ENCODE measurements at regions not wholly inside any gene's neighbourhood (a gene's known extent, or its start where the extent isn't known, plus 50 kb on each side); places are given as distances from the start of the nearest gene placed in this dataset.

GRCh38 chr3:144552346-144553057, 580.9 kb downstream of the DIPK2A start:
- H3K27me3 ChIP-seq (ENCODE audit: insufficient read depth in 3 of 3, low read length in 2 of 3) = no peaks in the 10 kb centered on the region
- H3K9me3 ChIP-seq = no peaks in the 10 kb centered on the region
- no peak for DNase-seq
- no peaks in the 10 kb centered on the region for H3K4me1 ChIP-seq
- no peak overlapping the region for H3K27ac ChIP-seq
- no peak for ATAC-seq
- TF ChIP-seq, protein P1, sequence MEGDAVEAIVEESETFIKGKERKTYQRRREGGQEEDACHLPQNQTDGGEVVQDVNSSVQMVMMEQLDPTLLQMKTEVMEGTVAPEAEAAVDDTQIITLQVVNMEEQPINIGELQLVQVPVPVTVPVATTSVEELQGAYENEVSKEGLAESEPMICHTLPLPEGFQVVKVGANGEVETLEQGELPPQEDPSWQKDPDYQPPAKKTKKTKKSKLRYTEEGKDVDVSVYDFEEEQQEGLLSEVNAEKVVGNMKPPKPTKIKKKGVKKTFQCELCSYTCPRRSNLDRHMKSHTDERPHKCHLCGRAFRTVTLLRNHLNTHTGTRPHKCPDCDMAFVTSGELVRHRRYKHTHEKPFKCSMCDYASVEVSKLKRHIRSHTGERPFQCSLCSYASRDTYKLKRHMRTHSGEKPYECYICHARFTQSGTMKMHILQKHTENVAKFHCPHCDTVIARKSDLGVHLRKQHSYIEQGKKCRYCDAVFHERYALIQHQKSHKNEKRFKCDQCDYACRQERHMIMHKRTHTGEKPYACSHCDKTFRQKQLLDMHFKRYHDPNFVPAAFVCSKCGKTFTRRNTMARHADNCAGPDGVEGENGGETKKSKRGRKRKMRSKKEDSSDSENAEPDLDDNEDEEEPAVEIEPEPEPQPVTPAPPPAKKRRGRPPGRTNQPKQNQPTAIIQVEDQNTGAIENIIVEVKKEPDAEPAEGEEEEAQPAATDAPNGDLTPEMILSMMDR (IDR thresholded peaks at IDR 0.05) = no peak
- intact Hi-C loops (cut with DNase I) = no loop called here
- no peaks in the 10 kb centered on the region for H3K36me3 ChIP-seq (ENCODE audit: insufficient read depth in 1 of 2, low read depth in 1 of 2)
- 57 to 82% (median 62%) methylated on average over 3 of the region's 3 CpGs for WGBS, 3 donors
- no peak overlapping the region for H3K4me3 ChIP-seq

GRCh38 chr3:144553301-144553700, 581.7 kb downstream of the DIPK2A start:
- Histone ChIP-seq H3K27ac (no peak overlapping the region), H3K4me1 (no peaks in the 10 kb centered on the region), H3K27me3 (ENCODE audit: insufficient read depth in 3 of 3, low read length in 2 of 3) (no peaks in the 10 kb centered on the region), H3K4me3 (no peak overlapping the region), H3K36me3 (ENCODE audit: insufficient read depth in 1 of 2, low read depth in 1 of 2) (no peaks in the 10 kb centered on the region), H3K9me3 (no peaks in the 10 kb centered on the region)
- ATAC-seq (no peak), DNase-seq (no peak)
- TF ChIP-seq, protein P1 (IDR thresholded peaks at IDR 0.05) = no peak
- WGBS, 3 donors = 56 to 81% (median 64%) methylated on average over 1 of the region's 1 CpG
- intact Hi-C loops (cut with DNase I) = no loop called here

DNA sequence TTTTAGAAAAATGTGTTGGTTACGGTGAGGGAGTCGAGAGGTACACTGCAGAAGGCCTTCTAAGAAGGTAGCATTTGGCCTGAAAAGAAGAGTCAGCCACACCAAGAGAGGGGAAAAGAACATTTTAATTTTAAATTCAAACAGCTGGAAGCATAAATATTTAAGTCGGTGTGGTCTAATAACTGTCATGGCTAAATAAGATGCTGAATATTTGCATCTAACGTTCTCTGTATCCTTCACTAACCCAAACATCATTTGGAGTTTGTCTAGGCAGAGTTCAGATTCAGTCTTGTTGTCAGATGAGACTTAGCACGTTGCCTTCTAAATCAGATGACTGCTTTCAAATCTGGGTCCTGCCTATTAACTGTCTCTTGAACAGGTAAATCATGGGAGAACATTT, 583.3 kb downstream of the DIPK2A start:
- intact Hi-C loops (cut with DNase I) = no loop called here
- ATAC-seq (no peak), DNase-seq (no peak)
- 67 to 80% (median 72%) methylated on average over 5 of the region's 5 CpGs for WGBS, 3 donors
- H3K36me3 ChIP-seq (ENCODE audit: insufficient read depth in 1 of 2, low read depth in 1 of 2) = no peaks in the 10 kb centered on the region
- TF ChIP-seq, protein P1 (IDR thresholded peaks at IDR 0.05) = no peak
- no peaks in the 10 kb centered on the region for H3K4me1 ChIP-seq
- no peak overlapping the region for H3K4me3 ChIP-seq
- H3K27ac ChIP-seq = no peak overlapping the region
- H3K9me3 ChIP-seq = no peaks in the 10 kb centered on the region
- no peaks in the 10 kb centered on the region for H3K27me3 ChIP-seq (ENCODE audit: insufficient read depth in 3 of 3, low read length in 2 of 3)

DNA sequence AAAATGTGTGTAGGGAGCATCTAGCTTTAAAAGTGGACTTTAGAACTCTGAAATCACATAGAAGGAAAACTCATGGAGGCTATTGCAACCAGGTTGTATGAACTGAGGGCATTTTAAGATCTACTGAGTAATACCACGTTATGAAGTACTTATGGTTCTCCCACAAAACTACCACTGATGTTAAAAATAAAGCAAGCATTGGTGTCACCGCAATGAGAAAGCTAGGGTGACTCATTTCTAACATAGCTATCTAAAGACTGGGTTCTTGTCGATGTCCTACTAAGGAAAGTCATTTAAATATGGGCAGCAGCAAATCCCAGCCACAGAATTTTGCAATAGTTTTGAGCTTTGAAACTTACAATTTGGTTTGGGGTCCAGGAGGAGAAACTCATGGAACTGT, 584.8 kb downstream of the DIPK2A start:
- no peaks in the 10 kb centered on the region for H3K36me3 ChIP-seq (ENCODE audit: insufficient read depth in 1 of 2, low read depth in 1 of 2)
- 75 to 81% (median 81%) methylated on average over 3 of the region's 3 CpGs for WGBS, 3 donors
- peak in 2 of 4 donors; percentile 29 to 45 for ATAC-seq
- H3K4me1 ChIP-seq = no peaks in the 10 kb centered on the region
- DNase-seq = no peak
- TF ChIP-seq, protein P1 (IDR thresholded peaks at IDR 0.05) = no peak
- H3K9me3 ChIP-seq = no peaks in the 10 kb centered on the region
- H3K27ac ChIP-seq = no peak overlapping the region
- H3K4me3 ChIP-seq = no peak overlapping the region
- intact Hi-C loops (cut with DNase I) = no loop called here
- no peaks in the 10 kb centered on the region for H3K27me3 ChIP-seq (ENCODE audit: insufficient read depth in 3 of 3, low read length in 2 of 3)

DNA sequence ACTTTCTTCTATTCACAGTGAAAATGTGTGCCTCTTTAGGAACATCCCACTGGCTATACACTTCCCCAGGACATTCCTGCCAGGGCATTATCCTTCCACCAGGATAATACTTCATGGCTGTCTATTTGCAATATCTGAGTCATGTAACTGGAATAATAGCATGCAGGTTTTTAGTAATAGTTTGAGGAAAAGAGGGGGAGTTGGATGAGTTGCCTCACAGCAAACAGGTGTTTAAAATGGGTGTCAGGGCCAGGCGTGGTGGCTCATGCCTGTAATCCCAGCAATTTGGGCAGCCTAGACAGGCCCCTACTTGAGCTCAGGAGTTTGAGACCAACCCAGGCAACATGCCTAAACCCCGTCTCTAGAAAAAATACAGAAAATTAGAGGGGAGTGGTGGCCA, 585.9 kb downstream of the DIPK2A start:
- intact Hi-C loops (cut with DNase I) = no loop called here
- ATAC-seq (no peak), DNase-seq (peak in 1 of 2 donors; percentile 20)
- TF ChIP-seq, protein P1 (IDR thresholded peaks at IDR 0.05) = no peak
- Histone ChIP-seq H3K27ac (no peak overlapping the region), H3K4me1 (no peaks in the 10 kb centered on the region), H3K9me3 (no peaks in the 10 kb centered on the region), H3K4me3 (no peak overlapping the region), H3K36me3 (ENCODE audit: insufficient read depth in 1 of 2, low read depth in 1 of 2) (no peaks in the 10 kb centered on the region), H3K27me3 (ENCODE audit: insufficient read depth in 3 of 3, low read length in 2 of 3) (no peaks in the 10 kb centered on the region)
- 55 to 84% (median 67%) methylated on average over 2 of the region's 2 CpGs for WGBS, 3 donors
